ENCODE measurements at regions not wholly inside any gene's neighbourhood (a gene's known extent, or its start where the extent isn't known, plus 50 kb on each side); places are given as distances from the start of the nearest gene placed in this dataset.

DNA sequence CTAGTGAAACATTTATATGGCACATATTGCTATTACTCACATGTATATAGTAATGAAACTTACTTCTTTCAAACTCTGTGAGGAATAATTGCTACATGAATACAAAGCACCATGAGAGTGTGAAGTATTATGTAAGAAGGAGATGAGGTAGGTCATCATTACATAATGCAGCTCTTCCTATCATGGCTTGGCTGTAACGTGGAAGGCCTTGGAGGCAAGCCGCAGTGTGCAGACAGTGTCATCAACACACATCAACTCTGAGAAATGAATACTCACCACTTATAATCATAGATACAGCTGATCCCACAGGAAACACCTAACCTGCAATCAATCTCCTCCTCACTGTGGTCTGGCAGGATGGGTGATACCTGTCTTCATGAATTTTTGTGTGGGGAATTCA is 49.9 kb upstream of the CCDC91 start:
- TF ChIP-seq, protein P1, sequence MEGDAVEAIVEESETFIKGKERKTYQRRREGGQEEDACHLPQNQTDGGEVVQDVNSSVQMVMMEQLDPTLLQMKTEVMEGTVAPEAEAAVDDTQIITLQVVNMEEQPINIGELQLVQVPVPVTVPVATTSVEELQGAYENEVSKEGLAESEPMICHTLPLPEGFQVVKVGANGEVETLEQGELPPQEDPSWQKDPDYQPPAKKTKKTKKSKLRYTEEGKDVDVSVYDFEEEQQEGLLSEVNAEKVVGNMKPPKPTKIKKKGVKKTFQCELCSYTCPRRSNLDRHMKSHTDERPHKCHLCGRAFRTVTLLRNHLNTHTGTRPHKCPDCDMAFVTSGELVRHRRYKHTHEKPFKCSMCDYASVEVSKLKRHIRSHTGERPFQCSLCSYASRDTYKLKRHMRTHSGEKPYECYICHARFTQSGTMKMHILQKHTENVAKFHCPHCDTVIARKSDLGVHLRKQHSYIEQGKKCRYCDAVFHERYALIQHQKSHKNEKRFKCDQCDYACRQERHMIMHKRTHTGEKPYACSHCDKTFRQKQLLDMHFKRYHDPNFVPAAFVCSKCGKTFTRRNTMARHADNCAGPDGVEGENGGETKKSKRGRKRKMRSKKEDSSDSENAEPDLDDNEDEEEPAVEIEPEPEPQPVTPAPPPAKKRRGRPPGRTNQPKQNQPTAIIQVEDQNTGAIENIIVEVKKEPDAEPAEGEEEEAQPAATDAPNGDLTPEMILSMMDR (IDR thresholded peaks at IDR 0.05): no peak
- TF ChIP-seq, protein P2, sequence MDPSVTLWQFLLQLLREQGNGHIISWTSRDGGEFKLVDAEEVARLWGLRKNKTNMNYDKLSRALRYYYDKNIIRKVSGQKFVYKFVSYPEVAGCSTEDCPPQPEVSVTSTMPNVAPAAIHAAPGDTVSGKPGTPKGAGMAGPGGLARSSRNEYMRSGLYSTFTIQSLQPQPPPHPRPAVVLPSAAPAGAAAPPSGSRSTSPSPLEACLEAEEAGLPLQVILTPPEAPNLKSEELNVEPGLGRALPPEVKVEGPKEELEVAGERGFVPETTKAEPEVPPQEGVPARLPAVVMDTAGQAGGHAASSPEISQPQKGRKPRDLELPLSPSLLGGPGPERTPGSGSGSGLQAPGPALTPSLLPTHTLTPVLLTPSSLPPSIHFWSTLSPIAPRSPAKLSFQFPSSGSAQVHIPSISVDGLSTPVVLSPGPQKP (IDR thresholded peaks at IDR 0.05; ENCODE audit: low read depth, low read length): no peak
- no peak for TF ChIP-seq HOXB5 (CRISPR knock-in tag; IDR thresholded peaks at IDR 0.05)
